ENCODE measurements at regions not wholly inside any gene's neighbourhood (a gene's known extent, or its start where the extent isn't known, plus 50 kb on each side); places are given as distances from the start of the nearest gene placed in this dataset.

GRCh38 chr1:221001167-221001566 is 121.9 kb downstream of the HLX start:
- H3K27ac ChIP-seq, result peak overlapping the region in 3 of 4 donors; percentile 53
- no peaks in the 10 kb centered on the region for H3K27me3 ChIP-seq
- DNase-seq, result no peak
- no peaks in the 10 kb centered on the region for H3K36me3 ChIP-seq
- 86 to 90% methylated on average over 4 of the region's 4 CpGs for WGBS, 2 donors
- no peak for TF ChIP-seq POLR2A (IDR thresholded peaks at IDR 0.05)
- no peak for ATAC-seq (ENCODE audit: low FRiP score in 2 of 2)
- H3K9me3 ChIP-seq, result no peaks in the 10 kb centered on the region
- H3K4me3 ChIP-seq, result no peak overlapping the region
- H3K4me1 ChIP-seq, result peaks cover 0 to 5% (median 0%) of the 10 kb centered on the region in 4 donors

- TF ChIP-seq EP300 (IDR thresholded peaks at IDR 0.05) (no peak), CTCF (IDR thresholded peaks at IDR 0.05) (no peak), POLR2A (IDR thresholded peaks at IDR 0.05) (no peak), POLR2AphosphoS5 (IDR thresholded peaks at IDR 0.05) (no peak)
- no peaks in the 10 kb centered on the region for H3K27me3 ChIP-seq
- WGBS, 2 donors, result 90 to 95% methylated on average over 3 of the region's 3 CpGs
- ATAC-seq (ENCODE audit: low FRiP score in 2 of 2), result no peak
- no peak overlapping the region for H3K27ac ChIP-seq
- peaks cover 0 to 5% (median 0%) of the 10 kb centered on the region in 4 donors for H3K4me1 ChIP-seq
- DNase-seq, result no peak
- no peaks in the 10 kb centered on the region for H3K9me3 ChIP-seq
- H3K4me3 ChIP-seq, result no peak overlapping the region
- H3K36me3 ChIP-seq, result no peaks in the 10 kb centered on the region
These were observed 123.4 kb downstream of the HLX start for GRCh38 chr1:221002601-221003000.

- Histone ChIP-seq H3K27me3 (no peaks in the 10 kb centered on the region), H3K27ac (no peak overlapping the region), H3K36me3 (no peaks in the 10 kb centered on the region), H3K4me3 (no peak overlapping the region), H3K4me1 (no peaks in the 10 kb centered on the region), H3K9me3 (no peaks in the 10 kb centered on the region)
- ATAC-seq (ENCODE audit: low FRiP score in 2 of 2) (no peak), DNase-seq (no peak)
- 56 to 80% methylated on average over 1 of the region's 1 CpG for WGBS, 2 donors
- TF ChIP-seq CTCF (IDR thresholded peaks at IDR 0.05) (no peak), POLR2A (IDR thresholded peaks at IDR 0.05) (no peak), POLR2AphosphoS5 (IDR thresholded peaks at IDR 0.05) (no peak), EP300 (IDR thresholded peaks at IDR 0.05) (no peak)
These were observed 131.9 kb downstream of the HLX start for GRCh38 chr1:221011145-221011544.

GRCh38 chr1:221012120-221012519 is 132.9 kb downstream of the HLX start:
- Histone ChIP-seq H3K27me3 (no peaks in the 10 kb centered on the region), H3K4me3 (no peak overlapping the region), H3K9me3 (no peaks in the 10 kb centered on the region), H3K4me1 (no peaks in the 10 kb centered on the region), H3K27ac (no peak overlapping the region), H3K36me3 (no peaks in the 10 kb centered on the region)
- ATAC-seq (ENCODE audit: low FRiP score in 2 of 2), result no peak
- TF ChIP-seq POLR2A (IDR thresholded peaks at IDR 0.05), result no peak
- no peak for TF ChIP-seq POLR2AphosphoS5 (IDR thresholded peaks at IDR 0.05)
- TF ChIP-seq CTCF (IDR thresholded peaks at IDR 0.05), result no peak
- TF ChIP-seq EP300 (IDR thresholded peaks at IDR 0.05), result no peak
- WGBS, 2 donors, result 92 to 96% methylated on average over 5 of the region's 5 CpGs
- DNase-seq, result no peak

GRCh38 chr1:221013691-221014660 is 134.7 kb downstream of the HLX start:
- WGBS, 2 donors, result 74 to 83% methylated on average over 3 of the region's 3 CpGs

More at GRCh38 chr1:221013691-221014660, 134.7 kb downstream of the HLX start:
- Histone ChIP-seq H3K4me1 (no peaks in the 10 kb centered on the region), H3K36me3 (no peaks in the 10 kb centered on the region), H3K27me3 (no peaks in the 10 kb centered on the region), H3K27ac (no peak overlapping the region), H3K9me3 (no peaks in the 10 kb centered on the region), H3K4me3 (no peak overlapping the region)
- TF ChIP-seq EP300 (IDR thresholded peaks at IDR 0.05), result no peak
- no peak for ATAC-seq (ENCODE audit: low FRiP score in 2 of 2)
- no peak for DNase-seq

All from upper lobe of left lung (tissue), 6 donors.